ENCODE measurements at regions not wholly inside any gene's neighbourhood (a gene's known extent, or its start where the extent isn't known, plus 50 kb on each side); places are given as distances from the start of the nearest gene placed in this dataset.

DNA sequence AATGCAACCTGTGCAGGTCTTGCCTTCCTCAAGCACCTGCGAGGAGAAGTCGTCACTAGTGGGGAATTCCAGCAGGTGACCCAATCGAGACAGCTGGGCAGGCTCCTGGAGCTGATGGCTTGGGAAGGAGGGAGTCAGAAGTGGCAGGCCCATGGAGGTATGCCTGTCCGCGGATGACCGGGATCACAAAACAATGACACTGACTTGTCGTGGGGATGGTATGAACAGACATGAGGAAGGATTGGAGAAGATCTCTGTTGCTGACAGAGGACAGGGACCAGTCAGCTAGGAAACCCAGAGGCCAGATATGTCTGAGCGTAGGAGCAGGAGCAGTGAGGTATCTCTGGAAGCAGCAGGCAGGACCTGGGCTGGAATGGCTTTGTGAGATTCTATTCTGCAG, 233.3 kb downstream of the SOX9 start:
- DNase-seq (ENCODE audit: insufficient read length, low spot score) = no peak
- TF ChIP-seq, protein P1, sequence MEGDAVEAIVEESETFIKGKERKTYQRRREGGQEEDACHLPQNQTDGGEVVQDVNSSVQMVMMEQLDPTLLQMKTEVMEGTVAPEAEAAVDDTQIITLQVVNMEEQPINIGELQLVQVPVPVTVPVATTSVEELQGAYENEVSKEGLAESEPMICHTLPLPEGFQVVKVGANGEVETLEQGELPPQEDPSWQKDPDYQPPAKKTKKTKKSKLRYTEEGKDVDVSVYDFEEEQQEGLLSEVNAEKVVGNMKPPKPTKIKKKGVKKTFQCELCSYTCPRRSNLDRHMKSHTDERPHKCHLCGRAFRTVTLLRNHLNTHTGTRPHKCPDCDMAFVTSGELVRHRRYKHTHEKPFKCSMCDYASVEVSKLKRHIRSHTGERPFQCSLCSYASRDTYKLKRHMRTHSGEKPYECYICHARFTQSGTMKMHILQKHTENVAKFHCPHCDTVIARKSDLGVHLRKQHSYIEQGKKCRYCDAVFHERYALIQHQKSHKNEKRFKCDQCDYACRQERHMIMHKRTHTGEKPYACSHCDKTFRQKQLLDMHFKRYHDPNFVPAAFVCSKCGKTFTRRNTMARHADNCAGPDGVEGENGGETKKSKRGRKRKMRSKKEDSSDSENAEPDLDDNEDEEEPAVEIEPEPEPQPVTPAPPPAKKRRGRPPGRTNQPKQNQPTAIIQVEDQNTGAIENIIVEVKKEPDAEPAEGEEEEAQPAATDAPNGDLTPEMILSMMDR (IDR thresholded peaks at IDR 0.05; ENCODE audit: insufficient read depth, missing control alignments) = no peak
- no peak for FAIRE-seq

DNA sequence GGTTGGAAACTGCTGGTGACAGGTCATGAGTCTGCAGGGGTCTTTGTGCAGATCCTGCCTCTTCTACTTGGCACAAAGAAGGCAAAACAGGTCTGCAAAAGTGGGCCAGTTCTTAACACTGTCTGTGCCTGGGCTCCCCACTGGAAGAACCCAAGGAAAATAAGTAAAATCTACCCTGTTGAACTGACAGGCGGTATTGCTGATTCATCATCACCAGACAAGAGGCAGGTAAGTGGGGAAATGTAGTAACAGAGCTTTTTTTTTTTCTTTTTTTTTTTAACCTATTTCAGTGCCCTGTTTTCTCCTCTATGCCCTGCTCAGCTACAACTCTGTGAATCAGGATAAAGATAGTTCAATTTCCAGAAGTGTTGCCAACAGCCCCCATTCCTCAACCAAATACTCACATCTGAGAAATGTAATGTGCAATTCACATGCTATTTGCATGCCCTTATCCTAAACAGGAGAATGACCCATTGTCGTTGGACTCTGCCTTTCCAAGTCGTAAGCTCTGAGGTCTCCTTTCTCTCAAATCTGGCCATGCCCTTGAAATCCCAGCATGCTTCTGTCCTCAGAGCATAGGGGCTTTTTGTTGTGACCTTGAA, 237.0 kb downstream of the SOX9 start:
- TF ChIP-seq, protein P1 (IDR thresholded peaks at IDR 0.05; ENCODE audit: insufficient read depth, missing control alignments) = no peak
- DNase-seq (ENCODE audit: insufficient read length, low spot score) (no peak), FAIRE-seq (no peak)

DNA sequence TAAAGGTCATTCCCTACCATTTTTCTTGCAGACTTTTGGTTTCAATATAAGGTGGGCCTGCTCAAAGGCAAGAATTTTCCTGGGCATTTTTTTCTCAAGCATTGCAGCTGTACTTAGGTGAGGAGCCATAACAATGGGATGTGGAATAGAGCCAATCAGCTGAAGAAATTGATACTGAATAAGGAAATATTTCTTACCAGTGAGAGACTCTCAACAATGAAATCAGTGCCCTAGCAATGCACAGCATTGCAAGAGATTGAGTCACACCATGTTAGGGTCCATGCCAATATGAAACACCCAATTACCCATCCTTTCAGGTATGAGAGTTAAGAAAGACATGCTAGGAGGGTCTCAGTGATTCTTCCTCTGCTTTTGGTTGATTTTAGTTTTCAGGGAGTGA, 237.6 kb downstream of the SOX9 start:
- no peak for DNase-seq (ENCODE audit: insufficient read length, low spot score)
- TF ChIP-seq, protein P1 (IDR thresholded peaks at IDR 0.05; ENCODE audit: insufficient read depth, missing control alignments) = no peak

DNA sequence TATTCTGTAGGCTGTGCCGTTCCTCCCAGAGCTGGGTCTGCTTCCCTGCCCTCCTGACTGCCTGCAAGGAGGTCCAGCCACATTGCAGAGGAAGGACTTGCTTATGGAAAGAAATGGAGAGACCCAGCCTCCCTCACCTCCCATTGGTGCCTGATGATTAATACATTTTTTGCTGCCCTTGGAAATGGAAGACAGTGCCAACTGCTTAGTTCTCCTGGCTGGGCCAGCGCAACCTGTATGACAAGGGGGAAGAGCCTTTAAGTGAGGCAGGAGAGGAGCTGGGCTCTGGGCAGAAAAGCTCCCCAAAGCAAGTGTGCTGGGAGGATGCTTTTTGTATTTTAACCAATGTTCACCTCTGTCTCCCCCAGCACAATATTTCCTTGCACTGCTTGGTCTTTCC, 238.5 kb downstream of the SOX9 start:
- DNase-seq (ENCODE audit: insufficient read length, low spot score) (no peak), FAIRE-seq (no peak)
- TF ChIP-seq, protein P1 (IDR thresholded peaks at IDR 0.05; ENCODE audit: insufficient read depth, missing control alignments) = no peak

More for the DNA sequence above, 237.6 kb downstream of the SOX9 start:
- no peak for FAIRE-seq

DNA sequence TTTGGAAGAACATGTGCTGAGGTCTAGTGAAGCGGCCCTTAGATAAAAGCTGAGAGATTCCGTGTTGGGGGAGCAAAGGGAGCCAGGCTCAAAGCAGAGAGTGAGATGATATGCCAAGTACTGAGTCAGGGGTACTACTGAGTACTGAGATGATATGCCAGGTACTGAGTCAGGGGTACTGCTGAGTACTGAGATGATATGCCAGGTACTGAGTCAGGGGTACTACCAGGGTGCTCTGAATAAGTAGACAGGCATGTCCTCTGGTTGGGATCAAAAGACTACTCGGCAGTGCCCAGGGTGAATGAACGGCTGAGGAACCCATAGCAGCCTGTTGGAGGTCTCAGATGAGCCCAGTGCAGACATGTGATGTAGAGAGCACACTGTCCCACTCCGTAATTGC, 239.0 kb downstream of the SOX9 start:
- DNase-seq (ENCODE audit: insufficient read length, low spot score) = no peak
- FAIRE-seq = no peak
- TF ChIP-seq, protein P1 (IDR thresholded peaks at IDR 0.05; ENCODE audit: insufficient read depth, missing control alignments) = no peak

DNA sequence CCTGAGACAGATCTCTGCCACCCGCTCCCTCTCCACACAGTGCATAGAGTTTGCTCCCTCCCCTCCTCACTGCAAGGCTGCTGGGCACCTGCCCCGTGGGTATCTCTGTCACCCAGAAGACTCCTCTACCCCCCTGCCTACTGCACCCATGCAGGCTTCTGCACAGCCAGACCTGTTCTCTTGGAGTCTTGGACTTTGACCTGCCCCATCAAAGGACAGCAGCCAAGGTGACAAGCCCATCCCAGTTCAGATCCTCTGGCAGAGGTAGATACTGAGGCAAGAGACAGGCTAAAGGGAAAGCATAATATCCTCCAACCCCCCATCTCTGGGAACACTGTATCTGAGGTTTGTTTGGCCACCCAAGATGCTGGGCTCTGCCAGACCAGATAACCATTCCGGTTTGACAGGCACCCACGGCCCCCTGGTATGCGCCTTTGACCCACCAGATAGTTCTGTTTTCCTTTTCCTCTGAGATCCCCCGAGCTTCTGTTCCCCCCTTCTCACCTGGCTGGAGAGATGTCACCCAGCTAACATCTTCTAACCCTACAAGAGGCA, 239.6 kb downstream of the SOX9 start:
- no peak for FAIRE-seq
- TF ChIP-seq, protein P1 (IDR thresholded peaks at IDR 0.05; ENCODE audit: insufficient read depth, missing control alignments) = no peak
- no peak for DNase-seq (ENCODE audit: insufficient read length, low spot score)

DNA sequence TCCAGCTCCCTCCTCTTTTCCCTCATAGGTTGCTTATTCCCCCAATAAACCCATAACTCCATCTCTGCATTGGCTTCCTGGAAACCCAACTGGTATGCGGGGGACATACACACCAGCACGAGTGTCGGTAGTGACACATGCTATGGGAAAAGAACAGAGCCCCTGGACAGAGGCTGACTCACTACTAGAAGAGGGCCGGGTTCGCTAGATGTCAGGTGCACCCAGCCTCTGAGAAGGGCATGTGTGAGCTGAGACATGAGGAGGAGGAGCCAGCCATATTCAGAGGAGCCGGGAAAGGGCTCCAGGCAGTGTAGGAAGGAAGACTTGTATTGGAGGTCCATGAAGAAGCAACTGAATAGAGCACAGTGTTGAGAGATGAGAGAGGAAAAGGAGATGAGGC, 241.1 kb downstream of the SOX9 start:
- FAIRE-seq (no peak), DNase-seq (ENCODE audit: insufficient read length, low spot score) (no peak)
- TF ChIP-seq, protein P1 (IDR thresholded peaks at IDR 0.05; ENCODE audit: insufficient read depth, missing control alignments) = no peak
